NCI-H2107 treated with DMSO at 0.1 percent for 48 hours (cell line): ENCODE measurements at regions not wholly inside any gene's neighbourhood (a gene's known extent, or its start where the extent isn't known, plus 50 kb on each side); places are given as distances from the start of the nearest gene placed in this dataset.
A peak's percentile ranks its signal among the peaks of the same experiment; 100 is the strongest.

Experiments used
- DNase-seq: peaks from one replicate; lab custom pipeline; 2025; ENCODE audit not compliant: unreplicated experiment; lab: John Stamatoyannopoulos, UW

- DNase-seq = no peak
Observed at GRCh38 chr13:34037636-34038540, 219.9 kb downstream of the RFC3 start.

DNA sequence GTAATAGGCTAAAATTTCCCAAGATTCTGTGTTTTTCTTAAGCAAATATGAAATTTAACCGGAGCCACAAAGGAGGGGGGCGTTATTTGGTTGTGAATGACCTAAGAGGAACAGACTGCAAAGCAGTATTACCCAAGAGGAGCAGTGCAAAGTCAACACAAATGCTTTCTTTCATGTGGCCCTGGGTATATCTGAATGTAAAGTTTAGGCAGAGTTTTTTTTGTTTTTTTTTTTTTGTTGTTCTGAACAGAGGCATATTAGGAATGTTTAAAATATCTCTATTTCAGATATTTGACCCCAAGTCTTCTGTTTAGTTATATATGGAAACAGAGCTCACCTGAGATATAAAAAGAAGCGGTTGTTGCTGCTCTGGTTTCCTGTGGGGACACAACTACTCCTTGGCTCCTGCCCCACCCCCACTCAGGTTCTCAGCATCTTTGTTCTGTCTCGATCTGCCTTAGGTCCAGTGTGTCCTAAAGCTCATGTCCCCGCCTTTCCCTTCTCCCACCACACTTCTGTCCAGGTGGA, 220.7 kb downstream of the RFC3 start:
- DNase-seq = no peak

DNA sequence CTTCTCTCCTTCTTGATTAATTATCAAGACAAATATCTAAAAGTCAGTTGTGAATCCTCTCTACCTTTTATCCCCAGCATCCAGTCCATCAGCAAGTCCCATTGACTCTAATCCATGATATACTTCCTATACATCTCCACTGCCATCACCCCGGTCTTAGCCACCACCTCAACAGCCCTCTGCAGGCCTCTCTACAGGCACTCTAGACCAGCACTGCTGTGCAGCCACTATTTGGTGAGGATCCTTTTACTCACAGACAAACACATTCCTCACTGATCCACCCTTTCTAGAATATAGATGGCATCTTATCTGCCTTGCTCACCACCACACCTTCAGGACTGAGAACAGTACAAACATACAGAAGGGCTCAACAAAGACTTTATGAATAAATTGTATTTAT, 221.7 kb downstream of the RFC3 start:
- DNase-seq = no peak

DNA sequence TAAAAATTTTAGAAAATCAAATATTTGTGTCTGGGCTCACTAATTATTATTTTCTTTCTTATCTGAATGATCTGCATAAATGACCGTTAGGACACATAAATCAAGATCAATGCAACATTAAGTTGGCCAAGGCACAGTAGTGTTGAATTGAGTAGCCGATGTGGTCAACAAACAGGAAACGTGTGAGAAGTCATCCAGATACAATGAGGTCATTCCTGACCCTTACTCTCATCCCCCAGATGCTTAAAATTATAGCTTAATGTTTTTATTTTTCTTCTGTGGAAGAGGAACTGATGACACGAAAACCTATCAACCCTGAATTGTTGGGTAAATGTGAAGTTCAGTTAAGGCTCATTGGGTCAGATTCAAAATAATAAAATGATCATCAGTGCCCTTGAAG, 222.9 kb downstream of the RFC3 start:
- no peak for DNase-seq

DNA sequence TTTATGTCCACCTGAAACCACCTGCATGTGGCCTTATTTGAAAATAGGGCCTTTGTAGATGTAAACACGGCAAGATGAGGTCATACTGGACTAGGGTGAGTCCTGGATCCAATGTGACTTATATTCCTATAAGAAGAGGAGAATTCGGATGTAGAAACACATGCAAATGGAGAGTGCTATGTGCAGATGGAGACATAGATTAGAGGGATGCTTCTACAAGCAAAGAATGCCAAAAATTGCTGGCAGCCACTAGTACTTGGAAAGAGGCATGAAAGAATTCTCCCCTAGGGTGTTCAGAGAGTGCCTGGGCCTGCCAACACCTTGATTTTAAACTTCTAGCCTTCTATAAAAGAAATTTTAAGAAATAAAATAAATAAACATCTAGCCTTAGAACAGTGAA, 226.1 kb downstream of the RFC3 start:
- DNase-seq = no peak

DNA sequence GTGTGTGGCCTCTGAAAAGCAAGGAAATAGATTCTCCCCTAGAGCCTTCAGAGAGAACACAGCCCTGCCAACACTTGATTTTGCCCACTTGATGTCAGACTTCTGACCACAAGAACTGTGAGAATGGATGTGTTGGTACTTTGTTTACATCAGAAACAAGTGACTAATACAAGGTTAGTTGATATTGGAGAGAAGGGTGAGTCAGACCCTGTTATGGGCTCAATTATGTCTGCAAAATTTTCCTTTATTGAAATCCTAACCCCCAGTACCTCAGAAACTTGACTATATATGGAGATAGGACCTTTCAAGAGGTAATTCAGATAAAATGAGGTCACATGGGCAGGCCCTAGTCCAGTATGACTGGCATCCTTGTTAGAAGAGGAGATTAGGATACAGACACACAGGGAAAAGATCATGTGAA, 226.7 kb downstream of the RFC3 start:
- DNase-seq = no peak

GRCh38 chr13:34046457-34046856, 228.5 kb downstream of the RFC3 start:
- no peak for DNase-seq

DNA sequence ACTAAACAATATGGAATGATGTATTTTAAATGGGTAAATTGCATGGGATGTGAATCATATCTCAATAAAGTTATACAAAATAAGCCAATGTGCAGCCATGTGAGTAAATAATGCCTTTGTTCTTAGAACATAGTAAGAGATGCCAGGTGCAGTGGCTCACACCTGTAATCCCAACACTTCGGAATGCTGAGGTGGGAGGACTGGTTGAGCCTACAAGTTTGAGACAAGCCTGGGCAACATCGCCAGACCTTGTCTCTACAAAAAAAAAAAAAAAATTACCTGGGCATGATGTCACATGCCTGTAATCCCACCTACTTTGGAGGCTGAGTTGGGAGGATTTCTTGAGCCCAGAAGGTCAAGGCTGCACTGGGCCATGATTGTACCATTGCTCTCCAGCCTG, 230.7 kb downstream of the RFC3 start:
- no peak for DNase-seq

DNA sequence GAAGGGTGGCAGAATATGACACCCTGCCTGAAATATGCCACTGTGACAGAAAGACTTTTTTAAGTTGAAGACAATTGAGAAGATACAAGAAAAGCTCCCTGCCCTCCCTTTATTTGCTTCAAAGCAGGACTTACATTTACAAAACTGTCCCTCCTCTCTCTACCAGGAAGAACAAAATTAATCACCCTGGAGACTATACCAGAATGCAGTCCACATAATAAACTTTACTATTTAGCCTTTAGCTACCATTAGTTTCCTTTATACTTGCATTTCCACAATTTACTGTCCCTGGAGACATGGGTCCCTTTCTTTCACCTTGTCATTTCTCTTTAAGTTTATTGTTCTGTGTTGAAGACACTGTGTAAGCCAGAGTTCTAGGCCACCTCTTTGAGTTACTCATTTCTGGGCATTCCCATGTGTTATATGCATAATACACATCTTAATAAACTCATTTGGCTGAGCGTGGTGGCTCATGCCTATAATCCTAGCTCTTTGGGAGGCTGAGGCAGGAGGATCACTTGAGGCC, 238.8 kb downstream of the RFC3 start:
- DNase-seq = no peak

- DNase-seq = no peak
Observed at GRCh38 chr13:34064456-34065205, 246.7 kb downstream of the RFC3 start.

DNA sequence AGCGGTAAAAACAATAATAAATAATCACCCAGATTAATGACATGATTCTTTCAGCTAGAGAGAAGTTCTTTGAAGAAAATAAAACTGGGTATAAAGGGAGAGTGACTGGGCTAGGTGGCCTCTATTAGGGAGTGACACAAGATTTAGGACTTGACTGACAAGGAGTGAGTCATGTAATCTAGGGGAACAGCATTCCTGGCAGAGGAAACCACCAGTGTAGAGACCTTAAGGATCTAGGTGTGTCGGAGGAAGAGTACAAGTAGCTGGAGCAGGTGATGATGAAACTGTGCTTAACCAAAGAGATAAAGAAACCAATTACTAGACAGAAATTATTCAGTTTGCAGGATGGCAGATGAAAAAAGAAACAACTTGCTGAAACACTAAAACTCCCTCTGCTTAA, 248.0 kb downstream of the RFC3 start:
- DNase-seq = no peak

DNA sequence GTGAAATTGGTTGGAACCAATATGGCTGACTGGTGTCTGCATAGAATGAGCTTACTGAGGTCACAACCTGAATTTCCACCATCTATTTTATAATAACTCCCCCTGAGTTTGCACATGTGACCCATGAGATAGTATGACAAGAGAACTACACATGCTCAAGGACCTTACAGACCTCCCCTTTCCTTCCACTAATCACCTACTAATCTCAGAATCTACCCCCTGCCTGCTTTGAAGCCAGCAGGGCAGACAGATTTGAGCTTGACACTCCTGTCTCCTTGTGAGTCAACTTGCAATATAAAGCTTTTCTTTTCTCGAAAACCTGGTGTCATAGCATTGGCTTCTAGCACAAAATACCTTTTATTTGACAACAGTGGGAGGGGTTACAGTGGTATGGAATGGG, 248.4 kb downstream of the RFC3 start:
- no peak for DNase-seq

- DNase-seq = no peak
Observed at GRCh38 chr13:34070006-34070405, 252.1 kb downstream of the RFC3 start.

DNA sequence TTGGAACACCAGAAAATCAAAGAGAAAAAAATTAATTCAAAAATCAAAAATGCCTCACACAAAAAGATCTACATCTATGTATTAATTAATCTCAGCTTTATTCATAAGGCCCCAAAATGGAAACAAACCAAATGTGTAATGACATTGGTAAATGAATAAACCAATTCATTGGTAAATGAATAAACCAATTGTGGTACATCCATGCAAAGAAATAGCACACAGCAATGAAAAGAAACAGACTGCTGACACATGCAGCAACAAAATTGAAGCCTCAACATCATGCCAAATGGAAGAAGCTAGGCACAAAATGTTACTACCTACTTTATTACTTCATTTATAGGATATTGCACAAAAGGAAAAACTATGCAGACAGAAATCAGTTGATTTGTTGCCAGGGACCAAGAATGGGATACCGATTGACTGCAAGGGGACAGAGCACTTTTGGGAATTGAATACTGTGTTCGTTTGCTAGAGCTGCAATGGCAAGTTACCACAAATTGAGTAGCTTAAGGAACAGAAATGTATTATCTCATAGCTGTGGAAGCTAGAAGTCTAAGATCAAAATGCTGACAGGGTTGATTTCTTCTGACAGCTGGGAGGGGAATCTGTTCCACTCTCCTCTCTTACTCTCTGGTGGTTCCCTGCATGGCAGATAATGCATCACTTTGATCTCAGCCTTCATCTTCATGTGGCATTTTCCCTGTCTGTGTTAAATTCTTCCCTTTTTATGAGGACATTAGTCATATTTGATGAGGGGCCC, 252.8 kb downstream of the RFC3 start:
- no peak for DNase-seq

DNA sequence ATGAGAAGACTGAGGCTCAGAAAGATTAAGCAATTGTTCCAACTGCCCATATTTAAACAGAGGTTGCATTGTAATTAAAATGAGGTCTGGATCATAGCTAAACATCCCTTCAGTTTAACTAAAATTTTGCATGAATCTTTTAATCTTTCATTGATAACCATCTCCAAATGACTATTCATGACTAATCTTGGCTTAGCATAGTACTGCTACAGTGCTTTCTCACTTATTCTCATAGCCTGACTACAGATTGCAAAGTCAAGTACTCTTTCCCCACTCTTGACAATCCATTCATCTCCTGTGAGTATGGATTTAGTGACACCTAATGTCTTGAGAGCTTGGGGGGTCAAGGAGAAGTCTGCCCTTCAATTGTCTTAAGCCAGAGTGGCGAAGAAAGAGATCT, 258.4 kb downstream of the RFC3 start:
- DNase-seq = no peak

- peak; percentile 14 for DNase-seq
Observed at GRCh38 chr13:34076943-34077703, 259.2 kb downstream of the RFC3 start.

DNA sequence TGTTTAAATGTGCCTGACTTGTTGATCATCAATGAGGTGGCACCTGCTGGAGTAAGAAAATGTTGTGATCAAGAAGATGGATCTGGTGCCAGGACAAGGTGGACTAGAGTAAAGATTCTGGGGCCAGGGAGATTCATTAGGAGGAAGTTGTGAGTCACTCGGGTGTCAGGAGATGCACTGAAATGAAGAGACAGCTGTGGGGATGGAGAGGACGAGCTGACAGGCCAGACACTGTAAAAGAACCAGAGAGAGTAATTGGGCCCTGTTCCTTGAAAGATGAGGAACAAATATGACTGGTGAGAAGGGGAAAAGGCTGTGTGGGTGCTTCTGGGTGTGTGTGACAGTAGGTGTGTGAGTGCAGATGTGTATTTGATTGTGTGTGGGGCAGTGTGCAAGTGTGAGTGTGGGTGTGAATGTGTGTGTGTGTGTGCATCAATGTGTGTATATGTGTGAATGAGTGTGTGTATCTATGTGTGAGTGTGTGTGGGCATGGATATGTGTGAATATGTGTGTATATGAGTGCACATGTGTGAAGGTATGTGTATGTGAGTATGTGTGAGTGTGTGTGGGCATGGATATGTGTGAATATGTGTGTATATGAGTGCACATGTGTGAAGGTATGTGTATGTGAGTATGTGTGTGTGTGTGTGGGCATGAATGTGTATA, 260.5 kb downstream of the RFC3 start:
- DNase-seq = no peak

- DNase-seq = no peak
Observed at GRCh38 chr13:34085204-34085603, 267.3 kb downstream of the RFC3 start.

DNA sequence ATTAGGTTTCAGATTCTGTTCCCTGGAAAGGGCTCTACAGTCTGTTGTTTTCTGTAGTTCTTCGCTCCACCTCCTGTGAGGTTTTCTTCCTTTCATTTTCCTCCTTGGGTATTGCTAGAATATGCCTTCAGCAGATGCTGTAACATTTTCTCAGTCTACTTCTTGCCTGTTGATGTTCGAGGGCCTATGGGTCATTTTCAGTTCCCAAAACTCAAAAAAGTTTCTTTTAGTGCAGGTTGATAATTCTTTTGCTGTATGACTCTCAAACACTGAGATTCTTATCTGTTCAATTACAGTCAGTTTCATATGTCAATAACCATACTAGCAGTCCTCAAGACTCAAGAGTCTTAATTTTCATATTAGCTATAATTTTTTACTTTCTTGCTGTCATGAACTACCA, 268.3 kb downstream of the RFC3 start:
- DNase-seq = no peak

- DNase-seq = no peak
Observed at GRCh38 chr13:34087791-34088190, 269.8 kb downstream of the RFC3 start.
